ENCODE measurements at regions not wholly inside any gene's neighbourhood (a gene's known extent, or its start where the extent isn't known, plus 50 kb on each side); places are given as distances from the start of the nearest gene placed in this dataset.

- Histone ChIP-seq H3K27ac (ENCODE audit: low read depth, low read length) (no peak overlapping the region), H2AFZ (ENCODE audit: low read length) (no peak overlapping the region), H4K20me1 (ENCODE audit: insufficient read depth, low read length) (no peaks in the 10 kb centered on the region), H3K4me2 (ENCODE audit: insufficient read depth, low read length) (no peak overlapping the region), H3K9me3 (ENCODE audit: low read depth, low read length) (no peaks in the 10 kb centered on the region), H3K4me1 (ENCODE audit: insufficient read depth, low read length) (no peaks in the 10 kb centered on the region), H3K79me2 (ENCODE audit: insufficient read depth, low read length) (no peaks in the 10 kb centered on the region), H3K4me3 (ENCODE audit: insufficient read depth, low read length) (no peak overlapping the region), H3K27me3 (ENCODE audit: insufficient read depth, low read length) (no peaks in the 10 kb centered on the region), H3K36me3 (ENCODE audit: insufficient read depth, low read length) (no peaks in the 10 kb centered on the region)
- no peak for TF ChIP-seq CTCF (IDR thresholded peaks at IDR 0.05; ENCODE audit: extremely low read depth, low read depth, low read length)
- no peak for DNase-seq (ENCODE audit: insufficient read length, low spot score, missing footprints)
Observed at GRCh38 chr16:59205403-59205802, 471.3 kb upstream of the GOT2 start.

DNA sequence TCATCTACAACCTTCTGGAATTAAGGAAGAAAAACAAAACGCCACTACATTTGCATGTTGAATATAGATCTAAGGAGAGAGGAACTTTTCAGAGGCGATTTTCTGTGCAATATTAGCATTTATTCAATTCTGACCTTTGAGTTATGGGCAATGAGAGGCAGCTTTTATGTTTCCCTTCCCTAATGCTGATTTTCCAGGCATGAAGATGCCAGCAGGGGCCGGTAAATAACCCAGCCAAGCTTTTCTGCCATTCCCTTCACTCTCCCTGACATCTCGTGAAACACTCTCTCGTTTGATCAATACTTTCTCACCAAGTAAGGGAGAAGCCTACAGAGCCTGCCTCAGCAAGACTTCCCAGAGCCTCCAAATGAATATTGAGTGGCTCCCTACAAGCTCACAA lies 470.5 kb upstream of the GOT2 start:
- H3K27me3 ChIP-seq (ENCODE audit: insufficient read depth, low read length), result no peaks in the 10 kb centered on the region
- H3K4me1 ChIP-seq (ENCODE audit: insufficient read depth, low read length), result no peaks in the 10 kb centered on the region
- no peaks in the 10 kb centered on the region for H4K20me1 ChIP-seq (ENCODE audit: insufficient read depth, low read length)
- no peak for DNase-seq (ENCODE audit: insufficient read length, low spot score, missing footprints)
- no peak overlapping the region for H2AFZ ChIP-seq (ENCODE audit: low read length)
- no peak overlapping the region for H3K27ac ChIP-seq (ENCODE audit: low read depth, low read length)
- no peaks in the 10 kb centered on the region for H3K79me2 ChIP-seq (ENCODE audit: insufficient read depth, low read length)
- H3K4me3 ChIP-seq (ENCODE audit: insufficient read depth, low read length), result no peak overlapping the region
- no peak for TF ChIP-seq CTCF (IDR thresholded peaks at IDR 0.05; ENCODE audit: extremely low read depth, low read depth, low read length)
- no peak overlapping the region for H3K4me2 ChIP-seq (ENCODE audit: insufficient read depth, low read length)
- H3K36me3 ChIP-seq (ENCODE audit: insufficient read depth, low read length), result no peaks in the 10 kb centered on the region
- no peaks in the 10 kb centered on the region for H3K9me3 ChIP-seq (ENCODE audit: low read depth, low read length)

DNA sequence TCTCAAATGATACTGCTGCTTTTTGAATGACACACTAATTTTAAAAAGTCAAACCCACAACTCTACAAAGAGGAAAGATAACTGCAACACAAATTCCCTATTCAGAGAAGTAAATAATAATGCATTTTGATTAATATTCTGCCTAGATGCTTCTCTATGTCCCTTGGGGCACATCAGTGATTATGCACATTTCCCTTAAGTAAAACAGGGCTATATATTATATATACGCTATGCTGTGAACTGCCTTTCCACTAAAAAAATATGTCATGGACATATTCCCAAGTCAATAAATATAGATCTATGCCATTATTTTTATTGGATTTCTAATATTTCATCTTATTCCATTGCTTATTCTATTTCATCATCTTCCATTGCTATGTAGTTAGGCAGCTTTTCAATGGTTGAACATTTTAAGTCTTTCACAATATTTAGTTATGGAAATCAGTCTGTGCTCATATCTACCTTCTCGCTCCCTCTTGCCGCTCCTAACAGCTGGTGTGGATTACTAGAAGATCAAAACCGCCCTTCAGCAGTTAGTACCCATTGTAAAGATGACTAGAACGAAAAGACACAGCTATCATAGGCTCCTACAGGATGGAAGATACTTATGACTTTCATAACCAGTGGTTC lies 468.2 kb upstream of the GOT2 start:
- Histone ChIP-seq H3K36me3 (ENCODE audit: insufficient read depth, low read length) (no peaks in the 10 kb centered on the region), H4K20me1 (ENCODE audit: insufficient read depth, low read length) (no peaks in the 10 kb centered on the region), H3K79me2 (ENCODE audit: insufficient read depth, low read length) (no peaks in the 10 kb centered on the region), H3K4me2 (ENCODE audit: insufficient read depth, low read length) (no peak overlapping the region), H3K27ac (ENCODE audit: low read depth, low read length) (no peak overlapping the region), H3K4me3 (ENCODE audit: insufficient read depth, low read length) (no peak overlapping the region), H2AFZ (ENCODE audit: low read length) (no peak overlapping the region), H3K9me3 (ENCODE audit: low read depth, low read length) (no peaks in the 10 kb centered on the region), H3K4me1 (ENCODE audit: insufficient read depth, low read length) (no peaks in the 10 kb centered on the region), H3K27me3 (ENCODE audit: insufficient read depth, low read length) (no peaks in the 10 kb centered on the region)
- DNase-seq (ENCODE audit: insufficient read length, low spot score, missing footprints), result peak; percentile 54
- no peak for TF ChIP-seq CTCF (IDR thresholded peaks at IDR 0.05; ENCODE audit: extremely low read depth, low read depth, low read length)

GRCh38 chr16:59201821-59202220 lies 467.7 kb upstream of the GOT2 start:
- Histone ChIP-seq H3K36me3 (ENCODE audit: insufficient read depth, low read length) (no peaks in the 10 kb centered on the region), H3K79me2 (ENCODE audit: insufficient read depth, low read length) (no peaks in the 10 kb centered on the region), H3K27me3 (ENCODE audit: insufficient read depth, low read length) (no peaks in the 10 kb centered on the region), H3K4me3 (ENCODE audit: insufficient read depth, low read length) (no peak overlapping the region), H3K4me2 (ENCODE audit: insufficient read depth, low read length) (no peak overlapping the region), H3K4me1 (ENCODE audit: insufficient read depth, low read length) (no peaks in the 10 kb centered on the region), H2AFZ (ENCODE audit: low read length) (no peak overlapping the region), H4K20me1 (ENCODE audit: insufficient read depth, low read length) (no peaks in the 10 kb centered on the region), H3K27ac (ENCODE audit: low read depth, low read length) (no peak overlapping the region), H3K9me3 (ENCODE audit: low read depth, low read length) (no peaks in the 10 kb centered on the region)
- DNase-seq (ENCODE audit: insufficient read length, low spot score, missing footprints), result no peak
- no peak for TF ChIP-seq CTCF (IDR thresholded peaks at IDR 0.05; ENCODE audit: extremely low read depth, low read depth, low read length)
